Colon (tissue), 2 donors: ENCODE measurements at regions not wholly inside any gene's neighbourhood (a gene's known extent, or its start where the extent isn't known, plus 50 kb on each side); places are given as distances from the start of the nearest gene placed in this dataset.
A peak's percentile ranks its signal among the peaks of the same experiment; 100 is the strongest.
"Not testable (repeated sequence)": the region's sequence is repeated elsewhere in the genome, so short reads cannot be mapped to it uniquely, and the experiment has no call there.

Experiments
- FAIRE-seq: peaks from 2 replicates; lab custom pipeline; 2012; peaks lifted over from hg19 to GRCh38; lab: Jason Lieb, UNC
- donor health status: control.
- donor health status: control.

DNA sequence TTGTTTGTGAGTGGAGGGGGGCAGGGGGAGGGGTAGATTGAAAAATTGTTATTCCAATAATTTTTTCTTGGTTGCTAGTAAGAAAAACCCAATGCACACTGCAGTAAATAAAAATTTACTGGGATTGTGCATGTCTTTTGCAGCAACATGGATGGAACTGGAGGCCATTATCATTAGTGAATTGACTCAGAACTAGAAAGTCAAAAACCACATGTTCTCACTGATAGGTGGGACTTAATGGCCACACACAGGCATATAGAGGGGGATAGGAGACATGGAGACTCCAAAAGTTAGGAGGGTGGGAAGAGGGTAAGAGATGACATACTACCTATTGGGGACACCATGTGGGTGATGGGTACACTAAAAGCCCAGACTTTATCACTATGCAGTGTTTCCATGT lies 67.2 kb downstream of the BUB3 start:
- FAIRE-seq, result no peak

DNA sequence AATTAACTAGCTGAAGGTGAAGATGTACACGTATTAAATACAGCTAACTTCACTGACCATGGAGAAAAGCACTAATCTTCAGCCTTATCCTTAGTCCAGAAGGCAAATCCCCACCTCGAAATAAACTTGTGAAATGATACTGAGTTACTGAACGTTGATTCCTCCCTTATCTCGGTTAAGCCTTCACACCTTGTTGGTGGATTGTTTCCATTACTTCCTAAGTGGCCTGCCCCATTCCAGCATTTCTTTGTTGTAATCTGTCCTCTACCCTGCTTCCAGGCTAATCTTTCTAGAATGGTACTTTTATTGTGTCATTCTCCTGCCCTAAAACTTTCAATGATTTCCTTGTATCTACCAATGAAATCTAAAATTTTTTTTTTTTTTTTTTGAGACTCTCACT lies 68.6 kb downstream of the BUB3 start:
- no peak for FAIRE-seq

DNA sequence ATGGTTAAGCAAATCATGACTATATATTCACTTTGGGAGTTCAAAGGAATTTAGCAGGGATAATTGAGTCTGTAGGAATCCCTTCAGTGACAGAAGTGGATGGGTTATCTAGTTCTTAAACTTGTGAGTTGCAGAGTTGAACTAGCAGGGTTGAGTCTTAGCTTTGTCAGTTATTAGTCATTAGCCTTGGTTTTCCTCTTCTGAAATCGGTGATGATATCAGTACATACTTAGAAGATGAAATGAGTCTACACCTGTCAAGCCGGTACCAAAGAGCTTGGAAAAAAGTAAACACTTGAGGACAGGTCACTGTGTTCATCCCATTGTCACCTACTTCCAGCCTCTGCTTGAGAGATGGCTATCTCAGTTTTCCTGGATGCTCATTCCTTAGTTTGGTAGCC lies 73.5 kb downstream of the BUB3 start:
- FAIRE-seq, result no peak

DNA sequence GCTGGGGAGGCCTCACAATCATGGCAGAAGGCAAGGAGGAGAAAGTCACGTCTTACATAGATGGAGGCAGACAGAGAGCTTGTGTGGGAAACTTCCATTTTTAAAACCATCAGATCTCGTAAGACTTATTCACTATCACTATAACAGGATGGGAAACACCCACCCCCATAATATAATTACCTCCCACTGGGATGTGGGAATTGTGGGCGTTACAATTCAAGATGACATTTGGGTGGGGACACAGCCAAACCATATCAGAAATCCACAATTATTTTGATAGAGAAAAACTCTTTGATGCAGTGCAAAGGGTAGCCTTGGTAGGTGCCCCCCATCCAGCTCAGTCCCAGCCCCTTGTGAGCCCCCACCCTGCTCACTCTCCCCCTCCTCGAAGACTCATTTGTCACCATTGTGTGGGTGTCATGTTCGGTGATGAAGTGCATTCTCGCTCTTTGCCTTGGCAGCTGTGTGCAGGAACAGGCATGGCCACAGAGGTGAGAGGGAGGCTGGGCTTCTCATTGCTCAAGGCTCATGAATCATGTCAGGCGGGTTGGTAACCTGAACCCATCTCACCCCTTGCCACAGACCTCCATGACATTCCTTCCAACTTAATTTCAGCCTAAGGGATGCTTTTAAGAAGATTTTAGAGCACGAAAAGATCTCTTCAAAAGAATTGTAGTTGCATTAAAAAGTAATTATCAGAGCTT lies 75.9 kb downstream of the BUB3 start:
- FAIRE-seq, result no peak

DNA sequence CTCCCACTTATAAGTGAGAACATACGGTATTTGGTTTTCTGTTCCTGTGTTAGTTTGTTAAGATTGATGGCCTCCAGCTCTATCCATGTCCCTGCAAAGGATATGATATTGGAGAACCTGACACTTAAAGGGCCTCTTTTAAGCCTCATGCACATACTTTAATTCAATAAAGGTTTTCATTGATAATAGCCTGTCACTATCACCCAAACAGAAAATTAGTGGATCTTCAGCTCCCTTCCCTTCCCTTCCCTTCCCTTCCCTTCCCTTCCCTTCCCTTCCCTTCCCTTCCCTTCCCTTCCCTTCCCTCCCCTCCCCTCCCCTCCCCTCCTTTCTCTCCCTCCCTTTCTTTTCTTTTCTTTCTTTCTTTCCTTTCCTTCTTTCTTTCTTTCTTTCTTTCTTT lies 78.7 kb downstream of the BUB3 start:
- not testable (repeated sequence) for FAIRE-seq

DNA sequence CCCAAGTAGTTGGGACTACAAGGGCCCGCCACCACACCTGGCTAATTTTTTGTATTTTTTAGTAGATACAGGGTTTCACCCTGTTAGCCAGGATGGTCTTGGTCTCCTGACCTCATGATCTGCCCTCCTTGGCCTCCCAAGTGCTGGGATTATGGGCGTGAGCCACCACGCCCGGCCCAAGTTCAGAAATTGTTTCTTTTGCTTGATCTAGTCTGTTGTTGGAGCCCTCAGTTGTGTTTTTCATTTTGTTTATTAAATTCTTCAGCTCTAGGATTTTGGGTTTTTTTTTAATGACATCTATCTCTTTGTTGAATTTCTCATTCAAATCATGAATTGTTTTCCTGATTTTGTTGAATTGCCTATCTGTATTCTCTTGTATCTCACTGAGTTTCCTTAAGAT lies 80.8 kb downstream of the BUB3 start:
- peak; percentile 10 for FAIRE-seq

DNA sequence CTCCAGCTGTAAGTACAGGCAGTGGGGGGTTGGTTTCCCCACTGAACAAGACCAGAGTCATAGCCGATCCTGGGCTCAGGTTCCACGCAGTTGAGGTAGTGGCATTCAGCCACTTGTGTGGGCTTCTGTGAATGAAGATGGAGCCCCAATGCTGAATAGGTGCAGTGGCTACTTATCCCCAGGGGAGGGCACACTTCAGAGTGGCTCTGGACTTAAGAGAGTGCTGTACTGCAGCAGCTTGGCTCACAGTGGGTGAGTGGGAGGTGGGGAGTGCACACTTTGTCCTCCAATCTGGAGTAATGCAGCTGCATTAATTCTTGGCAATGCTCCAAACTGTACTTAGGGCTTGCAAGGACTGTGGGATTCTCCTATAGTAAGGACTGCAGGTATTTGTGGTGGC lies 81.9 kb downstream of the BUB3 start:
- no peak for FAIRE-seq

DNA sequence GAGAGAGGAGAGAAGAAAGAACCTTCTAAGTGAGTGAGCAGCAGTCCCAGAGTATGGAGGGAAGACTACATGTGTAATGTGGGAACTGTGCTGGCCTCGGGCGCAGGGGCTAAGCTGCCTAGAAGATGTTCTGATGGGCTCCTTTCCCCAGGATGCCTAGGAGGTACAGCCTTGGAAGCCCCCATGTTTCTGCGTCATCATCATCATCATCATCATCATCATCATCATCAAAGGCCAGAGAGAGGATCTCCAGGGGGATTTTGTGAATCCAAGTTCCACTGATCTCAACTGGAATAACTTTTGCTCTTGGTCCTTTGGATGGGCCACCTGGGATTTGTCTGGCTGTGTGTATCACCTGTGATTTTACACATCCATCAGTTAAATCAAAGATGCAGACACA lies 86.0 kb downstream of the BUB3 start:
- FAIRE-seq, result no peak

DNA sequence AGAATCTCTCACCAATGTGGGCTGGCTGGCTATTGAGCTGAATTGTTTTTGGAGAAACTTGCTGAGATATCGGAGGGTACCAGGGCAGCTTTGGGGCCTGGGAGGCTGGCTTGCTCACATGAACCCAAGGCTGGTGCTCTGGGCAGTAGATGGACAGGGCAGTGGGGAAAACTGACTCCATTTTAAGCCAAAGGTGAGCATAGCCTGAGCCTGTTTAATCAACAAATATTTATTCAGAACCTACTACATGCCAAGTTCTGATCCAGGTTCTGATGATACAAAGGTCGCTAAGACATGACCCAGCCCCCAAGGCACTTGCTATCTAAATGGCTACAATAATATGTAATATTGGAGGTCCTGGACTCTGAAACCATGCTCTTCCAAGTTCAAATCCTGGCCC lies 86.6 kb downstream of the BUB3 start:
- no peak for FAIRE-seq

DNA sequence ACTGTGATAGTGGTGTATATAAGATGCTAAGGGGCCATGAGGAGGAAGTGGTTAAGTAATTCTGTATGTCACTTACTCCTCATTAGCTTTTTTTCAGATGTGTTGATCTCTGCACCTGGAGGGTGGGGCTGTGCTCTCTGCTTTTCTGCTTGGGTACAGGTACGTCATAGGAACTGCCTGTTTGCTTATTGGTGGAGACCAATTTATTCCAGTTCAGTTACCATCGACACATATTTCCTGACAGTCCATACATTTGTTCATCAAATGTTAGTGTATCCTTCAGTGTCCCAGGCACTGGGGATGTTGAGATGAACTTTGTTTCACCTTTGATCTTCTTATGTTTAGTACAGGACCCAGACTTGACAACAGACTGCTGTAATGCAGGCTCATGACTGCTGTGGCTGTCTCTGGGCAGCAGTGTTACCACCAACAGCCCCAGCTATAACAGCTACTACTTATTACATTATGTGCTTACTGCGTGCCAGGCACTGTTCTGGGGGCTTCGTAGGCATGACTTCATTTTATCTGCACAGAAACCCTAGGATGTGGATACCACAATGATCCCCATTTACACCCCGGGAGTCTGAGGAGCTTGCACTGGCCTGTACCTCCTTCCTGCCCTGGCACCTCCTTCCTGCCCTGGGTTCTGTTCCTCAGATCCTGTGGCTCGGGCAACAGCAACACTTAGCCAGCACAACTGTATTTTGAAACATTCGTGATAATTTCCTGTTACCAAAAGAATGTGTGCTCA lies 87.4 kb downstream of the BUB3 start:
- no peak for FAIRE-seq

DNA sequence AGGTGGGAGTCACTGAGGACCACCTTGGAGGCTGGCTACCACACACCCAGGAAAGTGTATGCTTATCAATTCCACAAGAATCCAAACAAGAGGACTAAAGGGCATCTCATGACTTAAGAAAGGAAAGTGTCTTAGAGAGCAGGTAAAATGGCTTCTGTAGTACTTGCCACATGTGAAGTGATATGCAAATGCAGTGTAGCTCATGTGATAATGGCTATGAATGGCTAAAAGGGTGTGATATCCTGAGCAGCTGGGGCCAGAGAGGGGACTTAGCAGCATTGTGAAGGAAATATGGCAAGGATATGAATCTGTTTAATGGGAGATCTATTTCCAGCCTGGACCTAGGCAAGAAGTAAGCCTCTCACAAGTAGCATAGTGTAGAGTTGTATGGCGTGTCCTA lies 90.5 kb downstream of the BUB3 start:
- FAIRE-seq, result no peak

DNA sequence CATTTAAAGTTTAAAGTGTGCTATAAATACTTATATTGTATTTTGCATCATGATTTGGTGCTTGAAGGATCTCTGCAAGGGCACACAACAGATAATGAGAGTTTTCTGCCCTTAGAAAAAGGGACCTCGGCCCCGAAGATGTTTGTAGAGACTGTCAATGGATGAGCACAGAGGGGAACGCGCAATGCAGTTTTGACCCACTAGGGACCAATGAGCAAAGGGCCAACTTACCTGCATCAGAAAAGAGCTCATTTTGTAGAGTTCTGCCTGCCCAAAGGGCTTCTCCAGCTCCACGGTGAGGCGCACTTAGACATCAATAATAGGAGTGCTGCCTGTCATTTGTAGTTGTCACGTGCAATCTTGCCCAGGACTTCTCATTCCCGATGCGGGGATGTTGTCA lies 91.1 kb downstream of the BUB3 start:
- no peak for FAIRE-seq

DNA sequence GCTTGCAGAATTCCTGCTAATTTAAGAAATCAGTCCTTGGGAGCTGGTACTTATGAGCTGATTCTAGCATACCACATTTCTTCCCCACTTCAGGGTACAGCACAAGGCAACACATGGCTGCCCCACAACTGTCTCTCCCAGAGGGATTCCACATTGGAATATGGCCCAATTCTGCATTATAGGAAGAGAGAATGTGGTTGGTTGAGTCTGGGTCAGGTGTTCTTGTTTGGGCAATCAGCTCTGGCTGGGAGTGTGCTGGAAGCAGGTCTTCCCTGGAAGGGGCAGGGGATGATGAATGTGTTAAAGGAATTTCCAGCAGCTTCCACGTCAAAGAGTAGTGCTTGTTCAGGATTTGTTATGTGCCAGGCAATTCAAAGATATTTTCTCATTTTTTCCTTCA lies 95.7 kb downstream of the BUB3 start:
- no peak for FAIRE-seq

DNA sequence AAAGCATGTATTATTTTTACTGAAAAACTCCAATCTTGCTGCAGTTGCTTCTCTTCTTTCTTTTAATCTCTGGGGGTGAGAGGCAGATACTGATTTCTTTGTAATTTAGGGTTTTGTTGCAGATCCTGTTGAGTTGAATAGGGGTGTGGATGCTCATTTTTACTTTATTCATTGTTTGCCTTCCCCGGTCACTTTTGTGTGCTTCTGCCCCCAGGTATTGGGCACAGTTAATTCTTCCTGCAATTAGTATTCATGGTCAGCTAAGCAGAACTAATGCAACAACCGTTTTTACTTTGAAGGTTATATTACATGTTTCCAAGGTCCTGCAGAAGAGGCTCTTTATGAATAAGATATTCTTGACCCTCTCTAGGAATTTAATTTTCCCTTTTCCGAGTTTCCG lies 96.4 kb downstream of the BUB3 start:
- FAIRE-seq, result no peak

DNA sequence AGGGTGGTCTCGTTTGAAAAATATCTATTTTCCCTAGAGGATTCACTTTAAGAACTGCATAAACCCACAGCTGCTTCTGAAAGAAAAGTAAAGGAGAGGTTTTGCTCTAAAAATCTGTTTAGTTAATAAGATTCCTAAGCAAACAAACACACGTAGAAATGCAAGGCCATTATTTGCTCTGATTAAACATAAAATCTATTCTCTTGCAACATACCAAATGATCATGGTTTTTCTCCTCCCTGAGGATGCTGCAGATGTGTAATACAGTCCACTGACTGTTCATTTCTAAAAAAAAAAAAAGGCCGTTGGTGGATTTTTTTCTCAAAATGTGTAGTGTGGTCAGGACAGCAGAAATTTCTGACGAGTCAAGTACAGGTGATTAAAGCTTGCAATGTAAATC lies 98.6 kb downstream of the BUB3 start:
- FAIRE-seq, result no peak

DNA sequence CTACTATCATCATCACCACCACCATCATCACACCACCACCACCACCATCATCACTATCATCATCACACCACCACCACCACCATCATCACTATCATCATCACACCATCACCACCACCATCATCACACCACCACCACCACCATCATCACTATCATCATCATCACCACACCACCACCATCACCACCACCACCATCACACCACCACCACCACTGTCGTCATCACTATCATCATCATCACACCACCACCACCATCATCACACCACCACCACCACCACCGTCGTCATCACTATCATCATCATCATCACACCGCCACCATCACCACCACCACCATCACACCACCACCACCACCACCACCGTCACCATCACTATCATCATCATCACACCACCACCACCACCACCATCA lies 100.1 kb downstream of the BUB3 start:
- not testable (repeated sequence) for FAIRE-seq

DNA sequence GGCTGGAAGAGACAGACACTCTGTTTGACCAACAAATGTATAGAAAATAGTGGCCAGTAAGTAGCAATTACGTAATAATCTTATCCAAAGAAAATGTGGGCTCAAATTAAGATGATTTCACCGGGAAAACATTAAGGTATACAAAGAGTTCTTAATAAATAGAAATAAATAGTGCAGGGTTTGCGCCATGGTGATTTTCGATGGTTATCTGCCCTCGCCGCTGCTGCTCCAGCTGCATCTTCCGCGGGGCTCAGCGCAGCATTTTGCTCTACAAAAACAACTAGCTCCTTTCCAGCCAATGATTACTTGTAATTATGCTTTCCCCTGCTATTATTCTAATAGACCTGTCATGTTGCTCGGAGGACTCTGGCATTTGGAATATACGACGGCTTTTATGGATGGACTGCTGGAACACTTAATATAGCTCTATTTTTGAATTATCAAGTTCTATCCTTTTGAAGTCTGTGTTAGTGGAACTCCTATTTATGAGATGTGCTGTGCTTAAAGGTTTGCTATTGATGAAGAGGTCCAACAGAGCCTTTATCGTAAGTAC lies 103.8 kb downstream of the BUB3 start:
- FAIRE-seq, result no peak

DNA sequence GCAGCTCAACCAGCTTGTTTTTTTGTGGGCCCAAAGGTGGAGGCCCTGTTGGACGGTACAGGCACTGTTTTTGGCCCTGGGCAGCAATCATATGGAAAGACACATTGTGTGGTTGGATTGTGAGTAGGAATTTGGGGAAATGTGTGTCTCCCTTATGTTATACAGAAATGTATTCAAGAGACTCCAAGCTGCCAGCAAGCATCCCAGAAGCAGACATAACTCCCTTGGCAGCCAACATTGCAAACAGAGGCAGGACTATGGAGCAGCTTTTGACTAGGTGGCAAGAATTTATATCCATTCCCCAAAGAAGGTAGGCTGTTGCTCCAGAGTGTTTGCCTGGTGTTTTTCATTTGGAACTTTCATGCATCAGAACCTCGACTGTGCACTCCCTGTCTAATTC lies 104.9 kb downstream of the BUB3 start:
- FAIRE-seq, result no peak

DNA sequence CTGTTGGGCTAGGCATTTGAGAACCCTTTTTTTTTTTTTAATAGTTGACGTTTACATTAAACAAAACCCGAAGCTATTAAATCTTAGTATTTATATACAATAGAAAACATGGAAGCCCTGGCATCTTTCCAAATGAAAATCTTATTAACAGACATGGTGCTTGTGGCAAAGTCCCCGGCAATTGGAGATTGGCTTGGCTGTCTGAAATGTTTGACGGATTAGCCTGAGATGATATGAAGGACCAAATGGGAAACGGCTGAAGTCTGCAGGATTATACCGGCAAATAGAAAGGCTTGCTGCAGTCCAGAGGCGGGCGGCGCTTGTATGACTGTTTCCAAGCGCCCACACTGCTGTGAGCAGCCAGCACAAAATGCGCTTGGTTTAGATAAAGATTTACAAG lies 105.6 kb downstream of the BUB3 start:
- FAIRE-seq, result no peak

DNA sequence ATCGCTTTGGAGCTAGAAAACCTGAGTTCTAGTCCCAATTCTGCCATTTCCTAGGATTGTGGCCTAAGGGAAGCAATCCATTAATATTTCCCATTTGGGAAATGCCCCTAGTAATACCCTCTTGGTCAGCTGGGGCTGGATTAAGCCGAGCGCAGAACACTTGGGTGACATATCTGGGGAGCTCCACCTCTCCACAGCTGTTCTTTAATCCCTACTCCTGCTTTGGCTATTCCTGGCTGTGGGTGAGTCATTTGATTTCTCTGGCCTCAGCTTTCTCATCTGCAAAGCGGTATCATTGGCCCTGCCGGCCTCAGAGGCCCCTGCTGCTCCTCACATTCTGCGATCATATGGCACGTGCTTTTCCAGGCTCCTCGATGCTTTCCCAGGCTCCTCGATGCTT lies 108.3 kb downstream of the BUB3 start:
- no peak for FAIRE-seq

DNA sequence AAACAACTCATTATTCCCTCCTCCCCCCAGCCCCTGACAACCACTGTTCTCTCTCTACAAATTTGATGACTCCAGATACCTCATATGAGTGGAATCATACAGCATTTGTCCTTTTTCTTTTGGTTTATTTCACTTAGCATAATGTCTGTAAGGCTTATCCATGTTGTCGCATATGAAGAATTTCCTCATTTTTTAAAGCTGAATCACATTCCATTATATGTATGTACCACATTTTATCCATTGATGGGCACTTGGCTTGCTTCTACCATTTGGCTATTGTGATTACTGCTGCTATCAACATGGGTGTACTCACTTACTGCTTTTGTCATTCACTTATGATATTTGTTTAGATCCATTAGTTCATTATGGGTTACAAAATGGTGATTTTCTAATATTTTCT lies 112.8 kb downstream of the BUB3 start:
- no peak for FAIRE-seq

DNA sequence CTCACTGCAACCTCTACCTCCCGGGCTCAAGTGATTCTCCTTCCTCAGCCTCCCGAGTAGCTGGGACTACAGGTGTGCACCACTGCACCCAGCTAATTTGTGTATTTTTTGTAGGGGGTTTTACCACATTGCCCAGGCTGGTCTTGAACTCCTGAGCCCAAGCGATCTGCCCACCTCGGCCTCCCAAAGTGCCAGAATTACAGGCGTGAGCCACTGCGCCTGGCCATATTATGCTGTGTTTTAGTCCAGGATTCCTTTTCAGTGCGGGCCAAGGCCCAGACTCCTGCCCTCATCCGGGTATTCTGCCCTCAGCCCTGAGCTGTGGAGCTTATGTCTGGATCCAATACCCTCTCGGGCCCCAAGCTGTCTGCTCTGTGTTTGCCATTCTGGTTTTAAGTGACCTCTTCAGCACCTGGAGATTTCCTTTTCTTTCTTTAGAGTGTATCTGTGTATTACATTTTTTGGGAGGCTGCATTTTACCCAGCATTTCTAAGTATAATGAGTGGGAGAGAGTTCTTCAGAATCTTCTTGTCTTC lies 114.9 kb downstream of the BUB3 start:
- FAIRE-seq, result no peak

DNA sequence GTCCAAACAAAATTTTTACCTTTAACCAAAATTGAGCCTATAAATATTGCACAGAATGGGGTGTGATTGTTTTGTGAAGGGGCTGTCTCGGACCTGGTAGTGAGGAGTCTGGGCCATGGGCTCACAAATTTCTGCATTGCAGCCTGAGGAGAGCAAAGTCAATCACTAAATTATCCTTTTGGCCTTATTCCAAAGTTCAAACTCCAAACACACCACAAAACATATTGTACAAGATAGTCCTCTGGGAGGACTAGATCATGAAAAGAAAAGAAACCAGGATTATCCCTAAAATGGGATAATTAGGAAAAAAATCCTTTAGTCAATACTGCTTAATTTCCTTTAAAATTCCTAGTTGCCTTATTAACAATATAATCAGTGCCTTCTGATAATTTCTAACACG lies 115.5 kb downstream of the BUB3 start:
- no peak for FAIRE-seq

DNA sequence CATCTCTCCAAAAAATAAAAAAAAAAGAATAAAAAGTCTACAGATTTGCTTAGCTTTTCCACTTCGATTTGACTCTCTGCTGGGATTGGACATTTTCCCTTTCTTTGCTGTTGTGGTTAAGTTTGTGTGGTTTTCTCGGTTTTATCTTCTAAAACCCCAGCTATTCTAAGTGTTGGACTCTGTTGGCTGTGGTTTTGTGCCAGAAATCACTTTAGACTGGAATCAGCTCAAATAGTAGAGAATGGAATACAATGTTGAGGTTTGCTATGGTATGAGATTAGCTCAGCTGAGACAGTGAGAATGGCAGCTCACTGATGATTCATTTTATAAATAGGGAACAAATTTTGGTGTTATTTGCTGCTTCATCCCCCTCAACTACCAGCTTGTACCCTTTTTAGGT lies 116.0 kb downstream of the BUB3 start:
- FAIRE-seq, result no peak
